HFFc6 (cell line): ENCODE measurements at regions not wholly inside any gene's neighbourhood (a gene's known extent, or its start where the extent isn't known, plus 50 kb on each side); places are given as distances from the start of the nearest gene placed in this dataset.

Experiments used
- DNase-seq: peaks from one replicate; pipeline ENCODE4 v3.0.0-alpha.2; 2018
- H3K27ac Mint-ChIP-seq: 2 replicates; pipeline ENCODE4 v1.8.0; 2020; ENCODE audit warnings: mild to moderate bottlenecking, mixed read lengths
- H3K27me3 Mint-ChIP-seq: 2 replicates; pipeline ENCODE4 v1.8.0; 2021; ENCODE audit warnings: mild to moderate bottlenecking, moderate library complexity, mixed read lengths; ENCODE audit not compliant: insufficient read depth
- H3K36me3 Mint-ChIP-seq: 2 replicates; pipeline ENCODE4 v1.8.0; 2021; ENCODE audit warnings: low read depth, mixed read lengths
- H3K4me1 Mint-ChIP-seq: 2 replicates; pipeline ENCODE4 v1.8.0; 2020; ENCODE audit warnings: low read depth, mixed read lengths
- H3K4me3 Mint-ChIP-seq: 2 replicates; pipeline ENCODE4 v1.8.0; 2020; ENCODE audit warnings: mild to moderate bottlenecking, moderate library complexity, mixed read lengths
- H3K9me3 Mint-ChIP-seq: 2 replicates; pipeline ENCODE4 v1.8.0; 2020; ENCODE audit warnings: mild to moderate bottlenecking, mixed read lengths
- TF ChIP-seq, protein P1 (sequence below): fragments of 200-600 bp; sonication (generic); IDR thresholded peaks from 2 replicates; pipeline ENCODE4 v1.5.0; 2021; ENCODE audit warnings: antibody characterized with exemption, mild to moderate bottlenecking

DNA sequence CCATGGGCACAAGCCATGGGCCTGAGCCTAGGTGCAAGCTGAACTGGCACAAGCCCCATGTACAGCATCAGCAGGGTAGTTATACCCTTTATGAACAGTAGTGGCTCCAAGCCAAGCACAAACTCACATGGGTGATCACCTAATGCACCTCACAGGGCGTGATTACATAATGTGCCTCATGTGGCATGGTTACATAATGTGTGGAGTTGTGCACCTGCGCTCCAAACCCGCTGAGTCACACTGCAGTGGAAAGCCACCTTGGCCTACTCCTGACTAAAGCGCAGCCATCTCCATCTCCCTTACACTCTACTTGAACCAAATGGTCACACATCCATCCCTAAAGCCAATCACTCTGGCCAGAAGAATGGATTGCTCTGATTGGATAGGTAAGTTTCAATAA is 279.7 kb downstream of the MBD2 start:
- H3K4me1 Mint-ChIP-seq = no peaks in the 10 kb centered on the region
- no peaks in the 10 kb centered on the region for H3K36me3 Mint-ChIP-seq
- DNase-seq = no peak
- TF ChIP-seq, protein P1, sequence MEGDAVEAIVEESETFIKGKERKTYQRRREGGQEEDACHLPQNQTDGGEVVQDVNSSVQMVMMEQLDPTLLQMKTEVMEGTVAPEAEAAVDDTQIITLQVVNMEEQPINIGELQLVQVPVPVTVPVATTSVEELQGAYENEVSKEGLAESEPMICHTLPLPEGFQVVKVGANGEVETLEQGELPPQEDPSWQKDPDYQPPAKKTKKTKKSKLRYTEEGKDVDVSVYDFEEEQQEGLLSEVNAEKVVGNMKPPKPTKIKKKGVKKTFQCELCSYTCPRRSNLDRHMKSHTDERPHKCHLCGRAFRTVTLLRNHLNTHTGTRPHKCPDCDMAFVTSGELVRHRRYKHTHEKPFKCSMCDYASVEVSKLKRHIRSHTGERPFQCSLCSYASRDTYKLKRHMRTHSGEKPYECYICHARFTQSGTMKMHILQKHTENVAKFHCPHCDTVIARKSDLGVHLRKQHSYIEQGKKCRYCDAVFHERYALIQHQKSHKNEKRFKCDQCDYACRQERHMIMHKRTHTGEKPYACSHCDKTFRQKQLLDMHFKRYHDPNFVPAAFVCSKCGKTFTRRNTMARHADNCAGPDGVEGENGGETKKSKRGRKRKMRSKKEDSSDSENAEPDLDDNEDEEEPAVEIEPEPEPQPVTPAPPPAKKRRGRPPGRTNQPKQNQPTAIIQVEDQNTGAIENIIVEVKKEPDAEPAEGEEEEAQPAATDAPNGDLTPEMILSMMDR = no peak
- no peak overlapping the region for H3K27ac Mint-ChIP-seq
- no peak overlapping the region for H3K4me3 Mint-ChIP-seq
- H3K9me3 Mint-ChIP-seq = peaks cover 53% of the 10 kb centered on the region
- H3K27me3 Mint-ChIP-seq = no peaks in the 10 kb centered on the region; the same call in 1 of the 2 replicates

DNA sequence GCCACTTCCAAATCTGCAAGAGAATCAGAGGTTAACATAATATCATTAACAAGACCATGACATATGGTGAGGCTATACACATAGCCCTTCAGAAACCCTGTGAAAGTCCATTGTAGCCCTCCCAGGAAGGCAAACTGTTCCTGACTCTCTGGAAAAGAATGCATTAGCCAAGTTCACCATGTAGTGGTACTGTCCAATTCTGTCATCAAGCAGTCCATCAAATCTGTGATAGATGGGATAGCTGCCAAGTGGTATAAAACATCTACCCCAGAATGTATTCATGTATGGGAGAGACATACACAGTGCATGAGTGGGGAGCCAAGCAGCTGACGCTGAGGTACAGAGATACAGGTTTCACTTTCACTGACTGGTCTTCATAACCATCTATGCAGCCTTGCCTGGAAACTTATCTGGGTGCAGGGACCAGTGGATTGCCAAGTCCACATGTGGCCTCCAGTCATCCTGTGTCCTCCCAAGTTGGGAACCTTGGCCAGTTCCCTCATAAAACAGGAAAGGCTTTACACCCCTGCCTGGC is 281.1 kb downstream of the MBD2 start:
- DNase-seq = no peak
- no peak overlapping the region for H3K4me3 Mint-ChIP-seq
- H3K4me1 Mint-ChIP-seq = no peaks in the 10 kb centered on the region
- H3K36me3 Mint-ChIP-seq = no peaks in the 10 kb centered on the region
- no peak overlapping the region for H3K27ac Mint-ChIP-seq
- H3K9me3 Mint-ChIP-seq = peaks cover 47% of the 10 kb centered on the region
- H3K27me3 Mint-ChIP-seq = no peaks in the 10 kb centered on the region; the same call in 1 of the 2 replicates
- TF ChIP-seq, protein P1 = no peak

DNA sequence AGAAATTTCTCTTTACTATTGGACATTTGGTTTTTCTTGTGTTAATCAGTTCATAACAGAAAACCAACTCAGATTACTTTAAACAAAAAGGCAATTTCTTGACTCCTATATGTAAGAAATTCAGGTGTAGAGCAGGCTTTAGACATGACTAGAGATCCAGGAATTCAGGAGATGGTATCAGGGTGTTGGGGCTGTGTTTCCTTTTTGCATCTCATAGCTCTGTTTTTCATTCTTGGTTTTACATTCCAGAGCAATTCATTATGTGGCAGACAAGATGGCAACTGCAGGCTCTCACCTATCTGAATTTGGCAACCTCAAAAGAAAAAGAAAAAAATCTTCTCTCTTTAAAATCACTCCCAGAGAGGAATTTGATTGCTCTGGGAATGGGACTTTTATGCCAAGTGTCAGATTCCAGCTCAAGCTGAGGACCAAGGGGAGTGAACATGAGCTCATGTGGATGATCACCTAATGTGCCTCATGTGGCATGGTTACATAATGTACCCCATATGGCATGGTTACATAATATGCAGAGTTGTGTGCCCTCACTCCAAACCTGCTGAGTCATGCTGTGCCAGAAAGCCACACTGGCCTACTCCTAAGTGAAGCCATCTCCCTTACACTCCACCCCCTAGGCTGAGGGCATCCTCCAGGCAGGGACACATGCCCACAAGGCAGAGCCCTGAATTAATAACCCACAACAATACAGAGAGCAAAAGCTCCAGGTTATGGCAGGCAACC is 282.7 kb downstream of the MBD2 start:
- no peak overlapping the region for H3K27ac Mint-ChIP-seq
- DNase-seq = no peak
- no peaks in the 10 kb centered on the region for H3K36me3 Mint-ChIP-seq
- peaks cover 43% of the 10 kb centered on the region for H3K9me3 Mint-ChIP-seq
- no peak overlapping the region for H3K4me3 Mint-ChIP-seq
- no peaks in the 10 kb centered on the region for H3K4me1 Mint-ChIP-seq
- TF ChIP-seq, protein P1 = no peak
- H3K27me3 Mint-ChIP-seq = no peaks in the 10 kb centered on the region; the same call in 1 of the 2 replicates

DNA sequence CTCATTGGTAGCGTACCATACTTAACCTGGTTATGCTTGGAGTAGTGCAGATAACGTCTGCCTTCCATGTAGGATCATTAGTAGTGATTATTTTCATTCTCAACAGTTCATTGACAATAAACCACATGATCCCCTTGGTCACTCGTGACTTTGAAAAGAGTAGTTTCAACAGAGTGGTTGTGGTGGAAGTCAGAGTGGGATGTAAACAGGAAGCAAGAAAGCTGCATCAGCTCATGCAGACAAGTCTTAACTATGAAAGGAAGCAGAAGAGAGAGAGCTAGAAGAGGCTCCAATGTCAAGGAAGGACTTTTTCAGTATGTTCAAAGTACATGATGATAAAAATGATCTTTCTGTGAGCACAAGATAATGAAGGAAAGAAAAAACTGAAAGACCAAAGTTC is 287.4 kb downstream of the MBD2 start:
- H3K9me3 Mint-ChIP-seq = peaks cover 22% of the 10 kb centered on the region
- no peak overlapping the region for H3K4me3 Mint-ChIP-seq
- H3K36me3 Mint-ChIP-seq = no peaks in the 10 kb centered on the region
- TF ChIP-seq, protein P1 = no peak
- no peaks in the 10 kb centered on the region for H3K27me3 Mint-ChIP-seq
- H3K4me1 Mint-ChIP-seq = no peaks in the 10 kb centered on the region
- H3K27ac Mint-ChIP-seq = no peak overlapping the region
- DNase-seq = no peak

DNA sequence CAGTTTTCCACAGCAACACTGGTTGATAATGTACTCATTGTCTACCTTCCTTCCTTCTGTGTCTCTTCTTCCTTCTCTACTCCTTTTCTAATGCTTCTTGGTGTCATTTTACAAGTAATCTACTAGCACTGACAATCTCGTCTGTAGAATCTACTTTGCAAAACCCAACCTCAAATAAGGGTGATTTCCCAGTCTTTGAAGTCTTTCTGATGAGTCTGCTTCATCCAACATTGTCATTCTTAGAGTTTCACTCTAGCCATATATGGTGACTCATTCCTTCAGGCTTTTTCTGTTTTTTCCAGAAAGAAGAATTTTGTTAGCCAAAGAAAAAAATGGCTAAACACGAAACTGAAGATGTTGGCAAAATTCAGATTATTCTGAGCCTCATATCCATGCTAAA is 288.7 kb downstream of the MBD2 start:
- Mint-ChIP-seq H3K4me3 (no peak overlapping the region), H3K27ac (no peak overlapping the region), H3K9me3 (peaks cover 24% of the 10 kb centered on the region; the same call in 1 of the 2 replicates), H3K36me3 (no peaks in the 10 kb centered on the region), H3K27me3 (no peaks in the 10 kb centered on the region), H3K4me1 (no peaks in the 10 kb centered on the region)
- DNase-seq = no peak
- TF ChIP-seq, protein P1 = no peak
